ENCODE measurements at regions not wholly inside any gene's neighbourhood (a gene's known extent, or its start where the extent isn't known, plus 50 kb on each side); places are given as distances from the start of the nearest gene placed in this dataset.

DNA sequence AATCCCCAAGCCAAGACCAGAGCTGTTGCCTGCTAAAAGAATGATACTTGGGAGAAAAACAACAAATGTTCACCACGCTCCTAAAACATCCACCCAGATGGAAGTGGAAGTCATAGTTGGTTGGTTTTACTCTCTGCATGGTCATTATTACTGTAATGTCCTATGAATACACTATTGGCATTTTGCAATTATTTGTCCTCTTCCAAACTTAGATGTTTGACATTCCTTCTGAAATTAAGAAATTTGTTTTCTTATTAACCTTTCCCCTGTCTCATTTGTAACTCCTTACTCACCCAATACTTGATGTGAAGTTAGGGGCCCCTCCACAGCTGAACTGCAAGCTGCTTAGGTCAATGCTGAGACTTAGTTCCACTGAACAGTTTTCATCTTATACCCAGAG, 383.3 kb downstream of the INHBA start:
- TF ChIP-seq, protein P1, sequence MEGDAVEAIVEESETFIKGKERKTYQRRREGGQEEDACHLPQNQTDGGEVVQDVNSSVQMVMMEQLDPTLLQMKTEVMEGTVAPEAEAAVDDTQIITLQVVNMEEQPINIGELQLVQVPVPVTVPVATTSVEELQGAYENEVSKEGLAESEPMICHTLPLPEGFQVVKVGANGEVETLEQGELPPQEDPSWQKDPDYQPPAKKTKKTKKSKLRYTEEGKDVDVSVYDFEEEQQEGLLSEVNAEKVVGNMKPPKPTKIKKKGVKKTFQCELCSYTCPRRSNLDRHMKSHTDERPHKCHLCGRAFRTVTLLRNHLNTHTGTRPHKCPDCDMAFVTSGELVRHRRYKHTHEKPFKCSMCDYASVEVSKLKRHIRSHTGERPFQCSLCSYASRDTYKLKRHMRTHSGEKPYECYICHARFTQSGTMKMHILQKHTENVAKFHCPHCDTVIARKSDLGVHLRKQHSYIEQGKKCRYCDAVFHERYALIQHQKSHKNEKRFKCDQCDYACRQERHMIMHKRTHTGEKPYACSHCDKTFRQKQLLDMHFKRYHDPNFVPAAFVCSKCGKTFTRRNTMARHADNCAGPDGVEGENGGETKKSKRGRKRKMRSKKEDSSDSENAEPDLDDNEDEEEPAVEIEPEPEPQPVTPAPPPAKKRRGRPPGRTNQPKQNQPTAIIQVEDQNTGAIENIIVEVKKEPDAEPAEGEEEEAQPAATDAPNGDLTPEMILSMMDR (IDR thresholded peaks at IDR 0.05) = no peak
- TF ChIP-seq EP300 (IDR thresholded peaks at IDR 0.05) (no peak), POLR2AphosphoS5 (IDR thresholded peaks at IDR 0.05) (no peak)
